ENCODE measurements at regions not wholly inside any gene's neighbourhood (a gene's known extent, or its start where the extent isn't known, plus 50 kb on each side); places are given as distances from the start of the nearest gene placed in this dataset.

DNA sequence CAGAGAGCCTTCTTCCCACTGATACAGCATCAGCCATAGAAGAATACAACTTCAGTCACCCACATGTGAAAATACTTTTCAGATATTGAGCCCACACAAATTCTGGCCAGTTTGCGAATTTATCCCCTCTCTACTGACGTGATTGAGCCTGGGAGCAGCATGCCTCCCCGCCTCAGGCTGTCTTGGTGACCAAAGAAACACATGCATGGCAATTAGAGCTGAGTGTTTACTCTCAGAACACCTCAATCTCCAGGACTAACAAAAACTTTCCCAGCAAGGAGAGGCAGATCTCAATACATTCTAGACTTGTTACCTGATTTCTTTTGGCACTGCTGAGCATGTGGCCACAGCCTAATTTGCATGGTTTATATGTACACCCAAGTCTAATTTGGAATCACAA is 122.5 kb downstream of the TMEM26 start:
- TF ChIP-seq, protein P1, sequence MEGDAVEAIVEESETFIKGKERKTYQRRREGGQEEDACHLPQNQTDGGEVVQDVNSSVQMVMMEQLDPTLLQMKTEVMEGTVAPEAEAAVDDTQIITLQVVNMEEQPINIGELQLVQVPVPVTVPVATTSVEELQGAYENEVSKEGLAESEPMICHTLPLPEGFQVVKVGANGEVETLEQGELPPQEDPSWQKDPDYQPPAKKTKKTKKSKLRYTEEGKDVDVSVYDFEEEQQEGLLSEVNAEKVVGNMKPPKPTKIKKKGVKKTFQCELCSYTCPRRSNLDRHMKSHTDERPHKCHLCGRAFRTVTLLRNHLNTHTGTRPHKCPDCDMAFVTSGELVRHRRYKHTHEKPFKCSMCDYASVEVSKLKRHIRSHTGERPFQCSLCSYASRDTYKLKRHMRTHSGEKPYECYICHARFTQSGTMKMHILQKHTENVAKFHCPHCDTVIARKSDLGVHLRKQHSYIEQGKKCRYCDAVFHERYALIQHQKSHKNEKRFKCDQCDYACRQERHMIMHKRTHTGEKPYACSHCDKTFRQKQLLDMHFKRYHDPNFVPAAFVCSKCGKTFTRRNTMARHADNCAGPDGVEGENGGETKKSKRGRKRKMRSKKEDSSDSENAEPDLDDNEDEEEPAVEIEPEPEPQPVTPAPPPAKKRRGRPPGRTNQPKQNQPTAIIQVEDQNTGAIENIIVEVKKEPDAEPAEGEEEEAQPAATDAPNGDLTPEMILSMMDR (conservative IDR thresholded peaks at IDR 0.05; ENCODE audit: low read length) = no peak
- no peak overlapping the region for H3K4me3 ChIP-seq (ENCODE audit: low read length)
- DNase-seq (ENCODE audit: low read depth) = no peak

DNA sequence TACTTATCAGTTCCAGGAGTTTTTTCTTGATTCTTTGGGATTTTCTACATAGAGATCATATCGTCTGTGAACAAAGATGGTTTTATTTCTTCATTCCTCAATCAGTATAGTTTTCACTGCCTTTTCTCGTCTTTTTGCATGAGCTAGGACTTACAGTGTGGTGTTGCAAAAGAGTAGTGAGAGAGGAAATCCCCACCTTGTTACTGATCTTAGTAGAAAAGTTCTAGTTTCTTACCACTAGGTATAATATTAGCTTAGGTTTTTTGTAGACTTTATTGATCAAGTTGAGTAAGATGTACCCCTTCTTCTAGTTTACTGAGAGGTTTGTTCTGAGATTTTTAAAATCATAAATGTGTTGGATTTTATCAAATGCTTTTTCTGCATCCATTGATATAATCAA is 123.3 kb downstream of the TMEM26 start:
- no peak overlapping the region for H3K4me3 ChIP-seq (ENCODE audit: low read length)
- TF ChIP-seq, protein P1 (conservative IDR thresholded peaks at IDR 0.05; ENCODE audit: low read length) = no peak
- no peak for DNase-seq (ENCODE audit: low read depth)

DNA sequence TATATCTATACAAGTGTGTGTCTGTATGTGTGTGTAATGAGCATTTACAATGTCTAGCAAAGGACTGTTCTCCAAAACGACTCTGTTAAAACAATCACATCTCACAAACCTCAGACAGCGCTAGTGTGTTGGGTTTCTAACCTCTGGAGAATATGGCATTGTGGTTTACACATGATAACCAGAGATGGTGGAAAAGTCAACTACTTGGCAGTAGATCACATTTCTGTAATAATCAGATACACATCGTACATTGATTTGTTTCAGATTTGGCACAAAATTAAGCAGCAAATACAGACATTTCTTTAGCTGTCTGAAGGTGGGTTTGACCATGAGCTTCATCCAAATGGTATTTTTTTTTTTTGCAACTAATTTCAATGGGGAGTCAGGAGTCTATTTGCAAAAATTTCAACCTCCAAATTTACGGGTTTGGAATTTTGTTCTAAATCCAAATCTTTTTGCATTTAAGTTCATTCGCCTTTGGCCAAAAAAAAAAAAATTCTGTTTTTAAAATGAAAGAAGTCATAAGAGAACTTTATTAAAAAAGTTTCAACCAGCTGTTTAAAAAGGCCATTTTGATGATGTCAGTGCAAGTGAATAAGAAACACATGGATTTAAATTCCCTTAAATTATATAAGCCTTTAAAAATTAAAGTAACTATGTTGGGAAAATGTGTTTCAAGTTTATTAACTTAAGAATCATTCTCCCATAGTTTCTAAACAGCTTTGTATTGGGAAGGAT is 127.8 kb downstream of the TMEM26 start:
- TF ChIP-seq, protein P1 (conservative IDR thresholded peaks at IDR 0.05; ENCODE audit: low read length) = no peak
- no peak overlapping the region for H3K4me3 ChIP-seq (ENCODE audit: low read length)
- DNase-seq (ENCODE audit: low read depth) = no peak

DNA sequence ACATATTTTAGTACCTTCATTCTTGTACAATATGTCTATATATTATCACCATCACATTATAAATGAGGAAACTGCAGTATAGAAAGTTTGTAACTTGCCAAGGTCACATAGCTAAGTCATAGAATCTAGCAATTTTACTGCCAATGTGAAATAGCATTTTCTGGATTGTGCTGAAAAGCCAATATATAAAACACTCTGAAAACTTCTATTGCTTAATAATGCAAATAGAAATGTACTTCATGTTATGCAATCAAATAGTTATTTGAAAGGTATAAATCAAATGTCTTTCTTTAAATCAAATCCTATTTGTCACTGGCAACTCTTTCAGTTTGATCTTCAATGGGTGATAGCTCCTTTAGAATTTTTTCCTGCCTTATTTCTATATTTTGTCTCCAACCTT is 129.5 kb downstream of the TMEM26 start:
- H3K4me3 ChIP-seq (ENCODE audit: low read length) = no peak overlapping the region
- TF ChIP-seq, protein P1 (conservative IDR thresholded peaks at IDR 0.05; ENCODE audit: low read length) = no peak
- no peak for DNase-seq (ENCODE audit: low read depth)

DNA sequence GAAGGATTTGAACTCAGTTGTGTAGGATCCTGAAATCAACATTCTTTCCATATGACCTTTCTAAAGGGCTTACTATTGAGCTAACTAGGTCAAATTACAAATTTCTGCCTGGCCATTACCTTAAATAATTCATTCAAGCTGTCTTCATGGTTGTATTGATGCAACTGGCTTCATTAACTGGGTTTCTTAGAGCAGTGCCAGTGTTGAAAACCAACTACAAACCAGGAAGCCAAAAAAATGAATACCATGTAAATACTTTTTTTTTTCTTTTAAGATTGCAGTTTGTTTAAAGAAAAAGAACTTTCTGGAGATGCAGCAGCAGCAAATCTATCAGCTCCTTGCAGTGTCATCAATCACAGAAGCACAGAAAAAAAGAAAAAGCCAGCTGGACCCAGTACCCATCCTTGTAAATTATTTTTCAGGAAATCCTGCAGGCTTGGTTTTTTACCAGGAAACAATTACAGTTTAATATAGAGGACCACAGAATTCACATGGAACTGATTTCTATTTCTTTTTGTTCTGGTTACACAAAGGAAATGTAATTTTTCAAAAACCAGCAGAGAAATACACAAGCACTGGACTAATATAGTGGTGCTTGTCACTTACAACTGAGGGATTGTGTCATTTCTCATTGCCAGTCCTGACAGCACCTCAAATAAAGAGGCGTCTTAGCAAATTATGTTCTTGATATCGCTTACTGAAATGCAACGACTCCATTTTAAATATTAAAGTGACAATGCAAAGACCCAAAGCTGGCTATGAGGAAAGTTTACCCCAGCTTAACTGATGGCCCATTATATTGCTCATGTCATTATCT is 131.9 kb downstream of the TMEM26 start:
- TF ChIP-seq, protein P1 (conservative IDR thresholded peaks at IDR 0.05; ENCODE audit: low read length) = no peak
- DNase-seq (ENCODE audit: low read depth) = peak; percentile 43

DNA sequence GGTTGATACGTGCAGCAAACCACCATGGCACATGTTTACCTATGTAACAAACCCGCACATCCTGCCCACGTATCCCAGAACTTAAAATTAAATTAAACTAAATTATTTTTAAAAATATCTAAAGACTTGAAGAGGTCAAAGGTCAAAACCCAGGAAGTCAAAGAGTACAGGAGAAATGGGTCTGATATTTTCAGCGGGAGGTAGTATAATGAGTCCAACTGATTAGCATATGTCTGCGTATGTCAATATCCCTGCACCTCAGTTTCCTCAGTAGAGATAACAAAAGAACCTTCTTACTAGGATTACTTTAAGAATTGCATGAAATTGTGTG is 133.0 kb downstream of the TMEM26 start:
- TF ChIP-seq, protein P1 (conservative IDR thresholded peaks at IDR 0.05; ENCODE audit: low read length) = no peak
- no peak for DNase-seq (ENCODE audit: low read depth)
- H3K4me3 ChIP-seq (ENCODE audit: low read length) = no peak overlapping the region

More for the DNA sequence above, 131.9 kb downstream of the TMEM26 start:
- no peak overlapping the region for H3K4me3 ChIP-seq (ENCODE audit: low read length)

All from AG10803 (cell line).